ENCODE measurements at regions not wholly inside any gene's neighbourhood (a gene's known extent, or its start where the extent isn't known, plus 50 kb on each side); places are given as distances from the start of the nearest gene placed in this dataset.

GRCh38 chr9:86503942-86504341 lies 149.7 kb upstream of the TUT7 start:
- no peak for DNase-seq (ENCODE audit: low spot score)
- no peak for TF ChIP-seq CTCF (IDR thresholded peaks at IDR 0.05; ENCODE audit: extremely low read depth, missing control alignments)

- TF ChIP-seq CTCF (IDR thresholded peaks at IDR 0.05; ENCODE audit: extremely low read depth, missing control alignments) = no peak
- DNase-seq (ENCODE audit: low spot score) = no peak
Measured at GRCh38 chr9:86503314-86503713, 149.1 kb upstream of the TUT7 start.

GRCh38 chr9:86500667-86501435 lies 146.6 kb upstream of the TUT7 start:
- TF ChIP-seq CTCF (IDR thresholded peaks at IDR 0.05; ENCODE audit: extremely low read depth, missing control alignments) = no peak
- no peak for DNase-seq (ENCODE audit: low spot score)

- no peak for TF ChIP-seq CTCF (IDR thresholded peaks at IDR 0.05; ENCODE audit: extremely low read depth, missing control alignments)
- DNase-seq (ENCODE audit: low spot score) = no peak
Measured at GRCh38 chr9:86500031-86500430, 145.8 kb upstream of the TUT7 start.

GRCh38 chr9:86494644-86495111 lies 140.5 kb upstream of the TUT7 start:
- no peak for TF ChIP-seq CTCF (IDR thresholded peaks at IDR 0.05; ENCODE audit: extremely low read depth, missing control alignments)
- DNase-seq (ENCODE audit: low spot score) = no peak

GRCh38 chr9:86491468-86492266 lies 137.5 kb upstream of the TUT7 start:
- TF ChIP-seq CTCF (IDR thresholded peaks at IDR 0.05; ENCODE audit: extremely low read depth, missing control alignments) = no peak

GRCh38 chr9:86488794-86489193 lies 134.6 kb upstream of the TUT7 start:
- DNase-seq (ENCODE audit: low spot score) = no peak
- TF ChIP-seq CTCF (IDR thresholded peaks at IDR 0.05; ENCODE audit: extremely low read depth, missing control alignments) = no peak

More at GRCh38 chr9:86491468-86492266, 137.5 kb upstream of the TUT7 start:
- DNase-seq (ENCODE audit: low spot score) = no peak

All from GM20000 (cell line).